Activated CD4-positive, alpha-beta memory T cell treated with anti-CD3 and anti-CD28 coated beads for 36 hours (primary cell): ENCODE measurements at regions not wholly inside any gene's neighbourhood (a gene's known extent, or its start where the extent isn't known, plus 50 kb on each side); places are given as distances from the start of the nearest gene placed in this dataset.

Experiments
- CTCF ChIA-PET: fragments of 350-600 bp; sonication (Branson Sonifier 250); formaldehyde crosslinking; loops from one replicate; lab custom pipeline; 2021; ENCODE audit warnings: antibody characterized with exemption, inconsistent platforms; lab: Charles Lee
- POLR2A ChIA-PET: fragments of 350-600 bp; sonication (Branson Sonifier 250); formaldehyde crosslinking; loops from one replicate; lab custom pipeline; 2021; ENCODE audit warnings: antibody characterized with exemption; lab: Charles Lee
- DNase-seq: peaks from one replicate; pipeline ENCODE4 v3.0.0-alpha.2; 2020
- H3K27ac Mint-ChIP-seq: one replicate; pipeline ENCODE4 v1.8.0; 2021; ENCODE audit warnings: mixed read lengths
- H3K27me3 Mint-ChIP-seq: one replicate; pipeline ENCODE4 v1.8.0; 2021; ENCODE audit warnings: mixed read lengths
- H3K36me3 Mint-ChIP-seq: one replicate; pipeline ENCODE4 v1.8.0; 2021; ENCODE audit warnings: mixed read lengths
- H3K4me1 Mint-ChIP-seq: one replicate; pipeline ENCODE4 v1.8.0; 2021; ENCODE audit warnings: low read depth, mixed read lengths
- H3K4me3 Mint-ChIP-seq: one replicate; pipeline ENCODE4 v1.8.0; 2021; ENCODE audit warnings: mild to moderate bottlenecking, mixed read lengths
- H3K9me3 Mint-ChIP-seq: one replicate; pipeline ENCODE4 v1.8.0; 2021; ENCODE audit warnings: mixed read lengths
- intact Hi-C: fragments of 100-400 bp; cut with micrococcal nuclease; formaldehyde crosslinking; loops from one replicate; pipeline ENCODE4 v1.15.1; 2023

DNA sequence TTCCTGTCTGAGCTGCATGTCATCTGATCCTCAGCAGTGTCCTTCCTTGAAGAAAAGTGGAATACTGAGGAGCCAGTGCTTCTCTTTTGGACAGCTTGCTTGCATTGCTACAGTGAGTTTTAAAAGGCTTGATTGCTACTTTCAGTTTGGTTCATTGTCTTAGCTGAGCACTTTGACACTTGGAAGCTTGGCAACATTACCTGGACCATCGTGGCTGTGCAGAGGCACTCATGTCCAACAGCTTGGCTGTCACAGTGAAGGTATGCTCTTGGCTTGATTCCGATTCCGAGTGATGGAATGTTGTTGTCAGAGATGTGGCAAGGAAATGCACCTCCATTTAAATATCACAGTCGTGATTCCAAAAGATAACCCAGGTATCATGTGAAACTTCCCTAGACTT is 102.4 kb downstream of the FAS start:
- CTCF ChIA-PET, result interaction anchor here (0.6 to 1.1 kb wide), 2 partner anchors 40 to 80 kb away, joined by 3 read pairs; no protein-coding TSS in a partner anchor
- intact Hi-C loops, result no loop called here

DNA sequence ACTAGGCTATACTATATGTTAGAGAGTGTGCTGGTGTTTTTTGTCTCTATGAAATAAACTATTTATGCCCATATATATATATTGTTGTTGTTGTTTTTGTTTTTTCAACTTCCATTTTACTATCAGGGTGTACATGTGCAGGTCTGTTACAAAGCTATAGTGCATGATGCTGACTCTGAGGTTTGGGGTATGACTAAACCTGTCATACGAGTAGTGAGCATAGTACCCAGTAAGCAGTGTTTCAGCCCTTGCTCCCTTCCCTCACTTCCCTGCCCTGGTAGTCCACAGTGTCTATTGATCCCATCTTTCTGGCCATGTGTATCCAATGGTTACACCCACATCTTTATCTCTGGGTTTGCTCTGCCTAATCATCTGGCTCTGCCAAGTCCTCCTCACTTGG is 101.8 kb downstream of the FAS start:
- Mint-ChIP-seq H3K4me3 (no peak overlapping the region), H3K9me3 (no peaks in the 10 kb centered on the region), H3K27ac (no peak overlapping the region), H3K27me3 (no peaks in the 10 kb centered on the region), H3K4me1 (peaks cover 7% of the 10 kb centered on the region), H3K36me3 (no peaks in the 10 kb centered on the region)
- CTCF ChIA-PET, result interaction anchor here (0.6 to 1.1 kb wide), 2 partner anchors 41 to 80 kb away, joined by 3 read pairs; no protein-coding TSS in a partner anchor
- POLR2A ChIA-PET, result no interaction called here
- intact Hi-C loops, result no loop called here
- no peak for DNase-seq

More for the DNA sequence above, 102.4 kb downstream of the FAS start:
- no peak for DNase-seq
- Mint-ChIP-seq H3K27me3 (no peaks in the 10 kb centered on the region), H3K27ac (no peak overlapping the region), H3K36me3 (no peaks in the 10 kb centered on the region), H3K9me3 (no peaks in the 10 kb centered on the region), H3K4me3 (no peak overlapping the region), H3K4me1 (peaks cover 7% of the 10 kb centered on the region)
- POLR2A ChIA-PET, result interaction anchor here (0.7 kb wide), 1 partner anchor 83 kb away, joined by 3 read pairs; no protein-coding TSS in a partner anchor

DNA sequence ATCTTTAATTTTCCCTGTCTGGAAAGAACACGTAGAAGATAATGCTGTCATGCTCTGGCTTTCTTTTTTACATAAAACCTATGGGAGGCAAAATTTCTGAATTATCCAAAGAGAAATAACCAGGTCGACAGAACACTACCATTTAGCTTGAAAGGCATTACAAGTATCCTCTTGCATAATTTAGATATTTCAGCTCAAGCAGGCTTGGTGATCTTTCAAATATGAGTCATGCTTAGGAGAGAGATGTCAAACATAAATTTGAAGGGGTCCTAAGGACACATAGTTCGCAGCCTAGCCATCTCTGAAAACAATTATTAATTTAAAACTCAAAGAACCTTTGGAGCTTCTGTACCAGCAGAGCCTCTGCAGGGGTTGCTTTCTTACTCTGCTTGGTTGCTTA is 100.9 kb downstream of the FAS start:
- Mint-ChIP-seq H3K27ac (no peak overlapping the region), H3K4me3 (no peak overlapping the region), H3K27me3 (no peaks in the 10 kb centered on the region), H3K9me3 (no peaks in the 10 kb centered on the region), H3K36me3 (no peaks in the 10 kb centered on the region), H3K4me1 (peaks cover 5% of the 10 kb centered on the region)
- intact Hi-C loops, result no loop called here
- no peak for DNase-seq
- ChIA-PET POLR2A (no interaction called here), CTCF (no interaction called here)

DNA sequence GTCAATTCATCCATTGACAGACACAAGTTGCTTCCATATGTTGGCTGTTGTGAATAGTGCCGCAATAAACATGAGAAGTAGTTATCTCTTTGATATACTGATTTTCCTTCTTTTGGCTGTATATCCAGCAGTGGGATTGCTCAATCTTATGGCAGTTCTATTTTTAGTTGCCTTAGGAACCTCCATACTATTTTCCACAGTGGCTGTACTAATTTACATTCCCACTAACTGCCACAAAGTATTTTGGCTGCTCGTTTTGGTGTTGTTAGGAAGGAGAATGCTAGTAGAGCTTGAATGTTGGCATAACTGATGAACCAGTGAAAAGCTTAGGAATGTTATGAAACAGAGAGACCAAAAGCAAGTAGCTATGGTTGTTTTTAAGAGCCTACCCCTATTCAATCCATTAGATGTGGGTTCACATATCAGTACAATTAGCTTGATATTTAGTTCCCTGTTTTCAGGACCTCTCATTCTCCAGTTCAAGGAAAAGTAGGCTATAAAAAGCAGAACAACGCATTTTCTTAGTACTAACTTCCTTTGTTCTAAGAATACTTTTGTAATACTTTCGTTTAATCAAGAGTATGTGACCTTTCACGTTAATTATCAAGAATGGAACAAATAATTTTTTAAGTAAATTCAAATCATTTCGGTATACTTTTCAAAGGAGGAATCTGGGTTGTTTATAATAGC is 100.3 kb downstream of the FAS start:
- Mint-ChIP-seq H3K27ac (no peak overlapping the region), H3K9me3 (no peaks in the 10 kb centered on the region), H3K4me3 (no peak overlapping the region), H3K4me1 (peaks cover 5% of the 10 kb centered on the region), H3K36me3 (no peaks in the 10 kb centered on the region), H3K27me3 (no peaks in the 10 kb centered on the region)
- CTCF ChIA-PET, result no interaction called here
- intact Hi-C loops, result no loop called here
- POLR2A ChIA-PET, result no interaction called here
- no peak for DNase-seq

DNA sequence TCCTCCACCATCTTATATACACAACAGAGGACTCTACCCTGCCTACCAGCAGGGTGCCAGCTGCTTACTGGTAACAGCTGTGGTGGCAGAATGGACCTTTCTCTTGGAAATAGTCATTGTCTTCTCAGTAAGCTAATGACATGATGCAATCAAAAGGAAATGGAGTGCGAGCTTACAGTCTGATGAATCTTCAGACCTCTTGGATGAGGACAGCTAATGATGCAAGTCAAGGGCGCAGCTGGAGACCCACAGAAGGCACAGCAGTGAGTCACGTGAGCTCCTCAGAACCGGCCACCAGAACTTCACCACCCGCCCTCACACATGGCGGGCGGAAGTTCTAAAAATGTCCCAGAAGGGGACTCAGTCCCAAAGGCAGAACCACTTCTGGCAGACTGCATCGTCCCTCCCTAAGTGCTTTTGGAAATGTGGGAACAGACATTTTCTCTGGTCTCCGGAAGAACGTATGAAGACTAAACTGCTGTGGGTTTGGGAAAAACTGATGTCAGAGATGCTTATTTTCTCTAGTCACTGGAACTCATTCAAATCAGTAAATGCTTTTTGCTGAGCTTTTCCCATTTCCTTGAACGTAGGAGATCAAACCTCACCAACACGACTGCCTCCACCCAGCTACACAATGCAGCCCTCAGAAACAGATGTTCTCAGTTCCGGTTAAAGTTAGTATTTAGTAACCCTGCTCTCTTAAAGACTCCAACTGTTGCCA is 96.4 kb downstream of the FAS start:
- H3K4me1 Mint-ChIP-seq, result peaks cover 8% of the 10 kb centered on the region
- no peaks in the 10 kb centered on the region for H3K27me3 Mint-ChIP-seq
- DNase-seq, result peak; percentile 50
- H3K36me3 Mint-ChIP-seq, result no peaks in the 10 kb centered on the region
- H3K9me3 Mint-ChIP-seq, result no peaks in the 10 kb centered on the region
- no peak overlapping the region for H3K4me3 Mint-ChIP-seq
- ChIA-PET POLR2A (no interaction called here), CTCF (interaction anchor here (1.0 to 2.2 kb wide), 2 partner anchors 24 to 57 kb away, joined by 3 to 8 read pairs; no protein-coding TSS in a partner anchor)
- intact Hi-C loops, result no loop called here
- H3K27ac Mint-ChIP-seq, result no peak overlapping the region

DNA sequence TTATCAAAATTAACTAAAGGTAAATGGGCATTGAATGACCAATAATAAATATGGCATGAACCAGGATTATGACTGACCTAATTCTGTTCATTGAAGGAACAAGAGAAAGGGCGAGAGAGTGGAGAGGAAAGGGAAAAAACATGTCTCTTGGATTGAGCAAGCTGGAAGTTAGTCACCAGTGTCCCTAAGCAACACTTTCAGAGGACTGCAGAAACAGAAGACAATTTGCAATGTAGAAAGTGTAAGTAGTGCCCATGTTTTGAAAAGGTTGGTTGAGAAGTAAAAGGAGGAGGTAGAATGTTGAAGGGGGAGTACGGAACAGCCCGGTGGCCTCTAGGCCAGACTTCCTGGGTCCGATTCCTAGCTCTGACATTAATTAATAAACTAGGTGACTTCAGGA is 94.6 kb downstream of the FAS start:
- ChIA-PET POLR2A (interaction anchor here (0.5 kb wide), 1 partner anchor 10 kb away, joined by 4 read pairs; no protein-coding TSS in a partner anchor), CTCF (interaction anchor here (0.6 kb wide), 1 partner anchor 150 kb away, joined by 3 read pairs; no protein-coding TSS in a partner anchor)
- no peak for DNase-seq
- Mint-ChIP-seq H3K9me3 (no peaks in the 10 kb centered on the region), H3K36me3 (no peaks in the 10 kb centered on the region), H3K27ac (no peak overlapping the region), H3K4me3 (no peak overlapping the region), H3K4me1 (peaks cover 5% of the 10 kb centered on the region), H3K27me3 (no peaks in the 10 kb centered on the region)
- intact Hi-C loops, result loop anchor here (2.0 kb wide), 2 partner anchors 122 to 150 kb away; partner anchors contain the start of gene CH25H

DNA sequence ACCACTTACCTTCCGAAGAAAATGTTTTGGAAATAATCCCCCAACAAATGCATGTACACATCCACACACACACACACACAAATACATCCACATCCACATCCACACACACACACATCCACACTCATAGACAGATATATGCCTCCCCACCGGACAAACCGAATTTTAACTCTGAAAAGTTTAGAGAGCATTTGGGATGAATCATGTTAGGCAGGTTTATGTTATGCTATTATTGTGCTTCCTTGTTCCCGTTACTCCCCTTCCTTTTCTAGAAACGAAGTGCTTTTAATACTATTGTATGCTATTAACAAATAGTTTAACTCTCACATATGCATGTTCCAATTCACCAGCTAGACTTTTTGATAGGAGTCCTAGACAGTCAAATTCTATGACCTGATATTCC is 91.5 kb downstream of the FAS start:
- Mint-ChIP-seq H3K4me1 (peaks cover 9% of the 10 kb centered on the region), H3K27ac (no peak overlapping the region), H3K27me3 (no peaks in the 10 kb centered on the region), H3K4me3 (no peak overlapping the region), H3K36me3 (no peaks in the 10 kb centered on the region), H3K9me3 (no peaks in the 10 kb centered on the region)
- CTCF ChIA-PET, result no interaction called here
- POLR2A ChIA-PET, result no interaction called here
- intact Hi-C loops, result loop anchor here (5.0 kb wide), 2 partner anchors 255 to 330 kb away; partner anchors contain the start of gene IFIT5
- DNase-seq, result no peak

DNA sequence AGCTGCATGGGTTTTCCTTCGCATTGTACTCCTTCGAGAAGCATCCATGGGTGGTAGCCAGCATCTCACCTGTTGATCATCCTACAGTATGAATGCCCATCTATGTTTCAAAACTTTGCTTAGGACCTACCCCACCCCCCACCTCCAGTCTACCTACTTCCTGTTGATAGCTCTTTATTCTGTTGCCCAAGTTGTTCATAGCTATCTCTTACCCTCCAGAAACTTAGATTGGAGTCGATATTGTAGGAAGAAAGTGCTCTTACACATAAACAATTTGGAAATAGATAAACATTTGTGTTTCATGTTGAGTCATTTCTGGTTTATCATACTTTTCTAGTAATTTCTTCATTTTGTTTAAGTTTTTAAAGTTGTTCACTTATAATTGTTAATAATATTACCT is 90.1 kb downstream of the FAS start:
- DNase-seq, result no peak
- Mint-ChIP-seq H3K36me3 (no peaks in the 10 kb centered on the region), H3K4me1 (peaks cover 22% of the 10 kb centered on the region), H3K9me3 (no peaks in the 10 kb centered on the region), H3K27me3 (no peaks in the 10 kb centered on the region), H3K4me3 (no peak overlapping the region), H3K27ac (no peak overlapping the region)
- ChIA-PET POLR2A (no interaction called here), CTCF (no interaction called here)
- intact Hi-C loops, result loop anchor here (5.0 kb wide), 2 partner anchors 253 to 332 kb away; partner anchors contain the start of gene IFIT5

DNA sequence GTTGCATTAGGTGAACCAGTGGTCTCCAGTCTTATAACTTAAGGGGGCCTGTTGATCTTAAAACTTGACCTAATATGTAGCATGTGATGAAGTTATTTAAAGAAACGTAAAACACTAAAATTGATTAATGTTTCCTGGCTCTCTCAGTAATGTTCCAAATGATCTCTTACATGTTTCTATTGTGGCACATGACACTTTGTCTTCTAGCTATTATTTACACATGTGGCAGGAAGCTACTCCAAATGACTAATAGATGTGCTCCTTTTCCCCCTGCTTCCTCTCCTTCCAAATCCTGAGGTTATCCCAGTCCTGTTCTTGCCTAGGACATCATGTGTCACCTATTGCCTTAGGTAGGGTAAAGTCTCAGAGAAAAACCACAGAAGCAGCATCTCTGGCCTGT is 89.4 kb downstream of the FAS start:
- ChIA-PET CTCF (no interaction called here), POLR2A (no interaction called here)
- Mint-ChIP-seq H3K4me1 (peaks cover 22% of the 10 kb centered on the region), H3K9me3 (no peaks in the 10 kb centered on the region), H3K36me3 (no peaks in the 10 kb centered on the region), H3K27me3 (no peaks in the 10 kb centered on the region), H3K4me3 (no peak overlapping the region), H3K27ac (no peak overlapping the region)
- intact Hi-C loops, result loop anchor here (5.0 kb wide), 2 partner anchors 253 to 332 kb away; partner anchors contain the start of gene IFIT5
- DNase-seq, result no peak

DNA sequence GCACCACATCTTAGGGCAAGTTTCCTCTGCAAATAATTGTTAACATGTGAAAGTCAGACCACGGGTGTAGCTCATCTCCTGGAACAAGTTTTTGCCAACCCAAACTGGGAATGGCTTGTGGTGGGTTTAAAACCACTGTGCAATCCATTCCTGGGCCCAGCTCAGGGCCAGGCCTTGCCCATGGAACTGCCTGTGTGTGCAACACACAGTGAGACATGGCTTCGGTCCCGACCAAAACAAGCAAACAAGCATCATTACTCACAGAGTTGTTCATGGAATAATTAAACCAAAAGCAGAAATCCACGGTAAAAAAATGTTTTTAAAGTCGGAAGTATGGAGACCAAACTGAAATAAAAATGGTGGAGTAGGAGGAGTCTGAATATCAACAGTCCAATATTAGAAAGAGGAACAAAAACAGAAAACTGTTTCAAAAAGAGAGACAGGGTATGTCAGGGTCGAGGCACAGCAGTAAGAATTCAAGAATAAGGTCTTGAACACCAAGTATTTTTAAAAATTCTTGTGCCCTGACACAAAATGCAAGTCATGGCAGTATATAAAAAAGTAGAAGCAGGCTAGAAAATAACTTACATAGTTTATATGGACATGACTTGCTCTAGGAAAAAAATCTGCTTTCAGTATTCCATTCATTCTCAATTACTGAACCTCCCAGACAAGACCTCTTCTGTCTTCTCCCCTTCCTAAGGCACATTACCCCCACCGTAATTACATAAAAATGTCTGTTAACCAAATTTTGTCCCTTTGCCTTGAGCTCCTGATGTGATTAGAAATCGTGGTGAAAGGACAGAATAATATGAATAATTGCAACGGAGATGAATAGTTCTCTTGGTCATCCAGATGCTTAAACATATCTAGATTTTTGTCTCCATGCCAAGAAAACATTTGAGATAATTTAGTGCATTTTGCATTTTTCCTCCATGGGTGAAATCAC is 88.4 kb downstream of the FAS start:
- DNase-seq, result no peak
- ChIA-PET POLR2A (no interaction called here), CTCF (no interaction called here)
- intact Hi-C loops, result no loop called here
- no peak overlapping the region for H3K4me3 Mint-ChIP-seq
- H3K27ac Mint-ChIP-seq, result no peak overlapping the region
- H3K36me3 Mint-ChIP-seq, result no peaks in the 10 kb centered on the region
- H3K27me3 Mint-ChIP-seq, result no peaks in the 10 kb centered on the region
- H3K4me1 Mint-ChIP-seq, result peaks cover 22% of the 10 kb centered on the region
- no peaks in the 10 kb centered on the region for H3K9me3 Mint-ChIP-seq

DNA sequence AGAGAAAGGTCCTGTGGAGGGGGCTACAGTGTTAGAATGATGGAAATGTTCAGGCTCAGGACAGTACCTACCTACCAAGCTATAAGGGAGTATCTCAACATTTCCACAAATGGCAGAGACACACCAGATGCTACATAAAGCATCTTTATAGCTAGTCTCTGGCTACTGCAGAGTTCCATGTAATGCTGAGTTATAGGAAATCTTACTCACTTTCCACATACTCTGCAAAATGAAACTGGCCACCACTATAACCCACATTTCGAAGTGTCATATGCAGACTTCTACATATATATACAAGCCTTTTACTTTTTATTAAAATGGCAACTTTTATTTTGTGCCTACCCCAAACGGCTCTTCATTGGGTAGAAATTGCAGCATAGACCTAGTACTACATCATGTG is 85.5 kb downstream of the FAS start:
- Mint-ChIP-seq H3K4me1 (peaks cover 19% of the 10 kb centered on the region), H3K9me3 (no peaks in the 10 kb centered on the region), H3K36me3 (no peaks in the 10 kb centered on the region), H3K4me3 (no peak overlapping the region), H3K27me3 (peaks cover 4% of the 10 kb centered on the region), H3K27ac (no peak overlapping the region)
- ChIA-PET CTCF (interaction anchor here (0.7 to 1.3 kb wide), 5 partner anchors 46 to 382 kb away, joined by 3 to 5 read pairs (median 4); partner anchors contain the start of gene CH25H), POLR2A (no interaction called here)
- intact Hi-C loops, result loop anchor here (1.0 to 2.0 kb wide), 4 partner anchors 8 to 87 kb away; no protein-coding TSS in a partner anchor
- DNase-seq, result no peak
